ENCODE measurements at regions not wholly inside any gene's neighbourhood (a gene's known extent, or its start where the extent isn't known, plus 50 kb on each side); places are given as distances from the start of the nearest gene placed in this dataset.

GRCh38 chr20:48203252-48203651 lies 418.0 kb upstream of the SULF2 start:
- POLR2A ChIA-PET: no interaction called here
- Histone ChIP-seq H3K79me2 (ENCODE audit: insufficient read depth, low read length) (no peaks in the 10 kb centered on the region), H3K4me3 (replicated peaks in 1 of 3; ENCODE audit: insufficient read depth in 1 of 3, low read depth in 2 of 3, low read length in 3 of 3) (no peak overlapping the region), H3K27ac (ENCODE audit: extremely low read length, insufficient read depth, low read length) (no peak overlapping the region), H3K9me3 (ENCODE audit: low read length) (no peaks in the 10 kb centered on the region), H4K20me1 (ENCODE audit: insufficient read depth, low read length) (no peaks in the 10 kb centered on the region), H3K36me3 (replicated peaks in 1 of 2; ENCODE audit: control insufficient read depth in 1 of 2, insufficient read depth in 2 of 2, low read length in 2 of 2) (no peaks in the 10 kb centered on the region), H3K27me3 (ENCODE audit: control insufficient read depth in 1 of 2, insufficient read depth in 2 of 2, low read length in 2 of 2) (peaks cover 9 to 42% of the 10 kb centered on the region in 2 experiments; a peak in 3 of 5 replicates), H3K4me2 (ENCODE audit: low read depth, low read length) (no peak overlapping the region), H3K9ac (ENCODE audit: insufficient read depth, low read depth, low read length) (no peak overlapping the region), H3K4me1 (ENCODE audit: insufficient read depth, low read length) (no peaks in the 10 kb centered on the region), H2AFZ (ENCODE audit: low read length) (no peak overlapping the region)
- 5% methylated on average over 6 of the region's 6 CpGs for WGBS (ENCODE audit: low lambda C conversion rate)
- TF ChIP-seq CENPX (CRISPR knock-in tag; IDR thresholded peaks at IDR 0.05) (no peak), CREB1 (IDR thresholded peaks at IDR 0.05) (peak; percentile 93), CREB1 (CRISPR knock-in tag; IDR thresholded peaks at IDR 0.05) (no peak), ATF7 (IDR thresholded peaks at IDR 0.05) (peak; percentile 98), ATF7 (CRISPR knock-in tag; IDR thresholded peaks at IDR 0.05) (no peak)
- FAIRE-seq: no peak
- no TSS peak for BruUV-seq (replicated peaks)
- ATAC-seq: no peak
- no peak for DNase-seq (ENCODE audit: low spot score)
- CTCF ChIA-PET (ENCODE audit: low intra/inter-chr PET ratio, low total read pairs): no interaction called here
- in situ Hi-C loops (cut with HindIII; ENCODE audit: extremely low pct_ligation_motif_present, low pct_unique_long_range_greater_than_20kb) (no loop called here), intact Hi-C loops (cut with micrococcal nuclease; ENCODE audit: unreplicated experiment) (no loop called here)

- ChIA-PET POLR2A (no interaction called here), CTCF (ENCODE audit: low intra/inter-chr PET ratio, low total read pairs) (no interaction called here)
- H3K27ac ChIP-seq (ENCODE audit: extremely low read length, insufficient read depth, low read length): no peak overlapping the region
- no peak overlapping the region for H3K9ac ChIP-seq (ENCODE audit: insufficient read depth, low read depth, low read length)
- H3K4me3 ChIP-seq (replicated peaks in 1 of 3; ENCODE audit: insufficient read depth in 1 of 3, low read depth in 2 of 3, low read length in 3 of 3): no peak overlapping the region
- H3K4me2 ChIP-seq (ENCODE audit: low read depth, low read length): no peak overlapping the region
- DNase-seq (ENCODE audit: low spot score): no peak
- no peak overlapping the region for H2AFZ ChIP-seq (ENCODE audit: low read length)
- no TSS peak for BruUV-seq (replicated peaks)
- 47% methylated on average over 16 of the region's 19 CpGs for WGBS (ENCODE audit: low lambda C conversion rate)
- no peak for FAIRE-seq
- H3K9me3 ChIP-seq (ENCODE audit: low read length): no peaks in the 10 kb centered on the region
- H3K36me3 ChIP-seq (replicated peaks in 1 of 2; ENCODE audit: control insufficient read depth in 1 of 2, insufficient read depth in 2 of 2, low read length in 2 of 2): no peaks in the 10 kb centered on the region
- H3K27me3 ChIP-seq (ENCODE audit: control insufficient read depth in 1 of 2, insufficient read depth in 2 of 2, low read length in 2 of 2): peaks cover 9 to 42% of the 10 kb centered on the region in 2 experiments; a peak in 3 of 5 replicates
- no peaks in the 10 kb centered on the region for H4K20me1 ChIP-seq (ENCODE audit: insufficient read depth, low read length)
- no peaks in the 10 kb centered on the region for H3K4me1 ChIP-seq (ENCODE audit: insufficient read depth, low read length)
- ATAC-seq: no peak
- intact Hi-C loops (cut with micrococcal nuclease; ENCODE audit: unreplicated experiment) (no loop called here), in situ Hi-C loops (cut with HindIII; ENCODE audit: extremely low pct_ligation_motif_present, low pct_unique_long_range_greater_than_20kb) (no loop called here)
- no peak for TF ChIP-seq SOX13 (IDR thresholded peaks at IDR 0.05)
- no peak for TF ChIP-seq SOX13 (CRISPR knock-in tag; conservative IDR thresholded peaks at IDR 0.05 in 1 of 2, IDR thresholded peaks at IDR 0.05 in 1 of 2)
- TF ChIP-seq ZNF768 (CRISPR knock-in tag; IDR thresholded peaks at IDR 0.05): peak; percentile 87
- H3K79me2 ChIP-seq (ENCODE audit: insufficient read depth, low read length): no peaks in the 10 kb centered on the region
These were observed 417.2 kb upstream of the SULF2 start for GRCh38 chr20:48202334-48203113.
